Upper lobe of right lung (tissue), 1 donor: ENCODE measurements at regions not wholly inside any gene's neighbourhood (a gene's known extent, or its start where the extent isn't known, plus 50 kb on each side); places are given as distances from the start of the nearest gene placed in this dataset.

Experiments used
- ATAC-seq: fragments of 200-7000 bp; cut with Tn5 transposase; one replicate; pipeline ENCODE4 v1.9.1; 2020; ENCODE audit warnings: mild to moderate bottlenecking, moderate library complexity
- DNase-seq: peaks from one replicate; pipeline ENCODE4 v3.0.0-alpha.2; 2020
- H3K27ac ChIP-seq: fragments of 200-600 bp; one replicate; pipeline ENCODE4 v1.8.0; 2022
- H3K27me3 ChIP-seq: fragments of 200-600 bp; one replicate; pipeline ENCODE4 v1.8.0; 2022; ENCODE audit warnings: mild to moderate bottlenecking
- H3K36me3 ChIP-seq: fragments of 200-600 bp; one replicate; pipeline ENCODE4 v1.8.0; 2022
- H3K4me1 ChIP-seq: fragments of 200-600 bp; one replicate; pipeline ENCODE4 v1.8.0; 2022
- H3K4me3 ChIP-seq: fragments of 200-600 bp; one replicate; pipeline ENCODE4 v1.8.0; 2022; ENCODE audit warnings: mild to moderate bottlenecking
- H3K9me3 ChIP-seq: fragments of 200-600 bp; one replicate; pipeline ENCODE4 v1.8.0; 2022
- CTCF ChIP-seq: fragments of 200-600 bp; IDR thresholded peaks from one replicate; pipeline ENCODE4 v1.8.0; 2022; ENCODE audit warnings: antibody characterized with exemption
- intact Hi-C: fragments of 100-400 bp; cut with DNase I; formaldehyde crosslinking; loops from one replicate; pipeline ENCODE4 v1.11.0; 2022
- donor health status: DM: no; HTN: yes; CAD: no; lungs with severe emphysema.

GRCh38 chr7:79790656-79791262 lies 337.3 kb upstream of the MAGI2 start:
- ATAC-seq (no peak), DNase-seq (no peak)
- no peak for TF ChIP-seq CTCF
- H3K4me1 ChIP-seq = no peaks in the 10 kb centered on the region
- no peak overlapping the region for H3K4me3 ChIP-seq
- no peaks in the 10 kb centered on the region for H3K27me3 ChIP-seq
- no peaks in the 10 kb centered on the region for H3K9me3 ChIP-seq
- no peaks in the 10 kb centered on the region for H3K36me3 ChIP-seq
- intact Hi-C loops = no loop called here
- H3K27ac ChIP-seq = no peak overlapping the region

- intact Hi-C loops = no loop called here
- DNase-seq (no peak), ATAC-seq (no peak)
- Histone ChIP-seq H3K4me3 (no peak overlapping the region), H3K9me3 (no peaks in the 10 kb centered on the region), H3K27me3 (no peaks in the 10 kb centered on the region), H3K36me3 (no peaks in the 10 kb centered on the region), H3K4me1 (no peaks in the 10 kb centered on the region), H3K27ac (no peak overlapping the region)
- TF ChIP-seq CTCF = no peak
Observed at GRCh38 chr7:79789584-79790345, 336.3 kb upstream of the MAGI2 start.

GRCh38 chr7:79787623-79788022 lies 334.2 kb upstream of the MAGI2 start:
- DNase-seq = no peak
- Histone ChIP-seq H3K4me1 (no peaks in the 10 kb centered on the region), H3K27me3 (no peaks in the 10 kb centered on the region), H3K36me3 (no peaks in the 10 kb centered on the region), H3K4me3 (no peak overlapping the region), H3K27ac (no peak overlapping the region), H3K9me3 (no peaks in the 10 kb centered on the region)
- no peak for TF ChIP-seq CTCF
- ATAC-seq = no peak
- intact Hi-C loops = no loop called here

- no peak for DNase-seq
- intact Hi-C loops = no loop called here
- no peak overlapping the region for H3K4me3 ChIP-seq
- no peaks in the 10 kb centered on the region for H3K27me3 ChIP-seq
- H3K9me3 ChIP-seq = no peaks in the 10 kb centered on the region
- TF ChIP-seq CTCF = no peak
- H3K36me3 ChIP-seq = no peaks in the 10 kb centered on the region
- ATAC-seq = no peak
- H3K27ac ChIP-seq = no peak overlapping the region
- H3K4me1 ChIP-seq = no peaks in the 10 kb centered on the region
Observed at GRCh38 chr7:79787096-79787495, 333.6 kb upstream of the MAGI2 start.

- H3K27ac ChIP-seq = no peak overlapping the region
- H3K4me3 ChIP-seq = no peak overlapping the region
- intact Hi-C loops = no loop called here
- DNase-seq (no peak), ATAC-seq (no peak)
- H3K36me3 ChIP-seq = no peaks in the 10 kb centered on the region
- H3K27me3 ChIP-seq = no peaks in the 10 kb centered on the region
- no peaks in the 10 kb centered on the region for H3K9me3 ChIP-seq
- no peak for TF ChIP-seq CTCF
- H3K4me1 ChIP-seq = no peaks in the 10 kb centered on the region
Observed at GRCh38 chr7:79786187-79786586, 332.7 kb upstream of the MAGI2 start.
